Skeletal muscle tissue (tissue), 3 donors: ENCODE measurements at regions not wholly inside any gene's neighbourhood (a gene's known extent, or its start where the extent isn't known, plus 50 kb on each side); places are given as distances from the start of the nearest gene placed in this dataset.
"Not testable (repeated sequence)": the region's sequence is repeated elsewhere in the genome, so short reads cannot be mapped to it uniquely, and the experiment has no call there.

Source experiments
- H3K27ac ChIP-seq: one replicate; pipeline ENCODE4 v1.7.0; 2013; ENCODE audit warnings: mild to moderate bottlenecking, low read depth, low read length, inconsistent platforms
- H3K27me3 ChIP-seq, 3 donors: one replicate each; pipeline ENCODE4 v1.7.0; 2013; ENCODE audit warnings: low read length in 3 of 3; ENCODE audit not compliant: control insufficient read depth in 3 of 3, insufficient read depth in 3 of 3
- H3K36me3 ChIP-seq, 3 donors: one replicate each; pipeline ENCODE4 v1.7.0; 2013; ENCODE audit warnings: low read length in 3 of 3; ENCODE audit not compliant: control insufficient read depth in 3 of 3, insufficient read depth in 3 of 3
- H3K4me1 ChIP-seq, 3 donors: one replicate each; pipeline ENCODE4 v1.7.0; 2013; ENCODE audit warnings: low read length in 3 of 3, mild to moderate bottlenecking in 3 of 3; ENCODE audit not compliant: control insufficient read depth in 3 of 3, insufficient read depth in 3 of 3
- H3K4me3 ChIP-seq, 3 donors: one replicate each; pipeline ENCODE4 v1.7.0; 2013; ENCODE audit warnings: low read length in 3 of 3
- H3K9ac ChIP-seq, 3 donors: one replicate each; pipeline ENCODE4 v1.7.0; 2013; ENCODE audit warnings: low read length in 3 of 3, mild to moderate bottlenecking in 3 of 3, moderate library complexity in 2 of 3, low read depth in 1 of 3
- H3K9me3 ChIP-seq, 3 donors: one replicate each; pipeline ENCODE4 v1.7.0; 2013; ENCODE audit warnings: low read length in 3 of 3; ENCODE audit not compliant: control insufficient read depth in 3 of 3
- donor health status: Osteomylitis.

- Histone ChIP-seq H3K9ac (no peak overlapping the region), H3K9me3 (no peaks in the 10 kb centered on the region), H3K36me3 (no peaks in the 10 kb centered on the region), H3K4me3 (no peak overlapping the region), H3K27ac (no peak overlapping the region), H3K27me3 (no peaks in the 10 kb centered on the region), H3K4me1 (no peaks in the 10 kb centered on the region)
Measured at GRCh38 chr4:107380190-107380589, 339.8 kb downstream of the PAPSS1 start.

GRCh38 chr4:107379054-107379869 lies 340.8 kb downstream of the PAPSS1 start:
- no peaks in the 10 kb centered on the region for H3K36me3 ChIP-seq
- H3K27me3 ChIP-seq: no peaks in the 10 kb centered on the region
- H3K4me3 ChIP-seq: no peak overlapping the region
- no peaks in the 10 kb centered on the region for H3K4me1 ChIP-seq
- no peaks in the 10 kb centered on the region for H3K9me3 ChIP-seq
- H3K27ac ChIP-seq: no peak overlapping the region
- no peak overlapping the region for H3K9ac ChIP-seq

GRCh38 chr4:107376293-107376692 lies 340.2 kb upstream of the DKK2 start:
- Histone ChIP-seq H3K27ac (no peak overlapping the region), H3K9me3 (peaks cover 0 to 2% (median 0%) of the 10 kb centered on the region in 3 donors), H3K9ac (no peak overlapping the region)

GRCh38 chr4:107366900-107367299 lies 330.8 kb upstream of the DKK2 start:
- Histone ChIP-seq H3K4me3 (no peak overlapping the region), H3K9me3 (peaks cover 0 to 2% (median 0%) of the 10 kb centered on the region in 3 donors), H3K27me3 (no peaks in the 10 kb centered on the region), H3K4me1 (no peaks in the 10 kb centered on the region), H3K27ac (no peak overlapping the region), H3K9ac (no peak overlapping the region), H3K36me3 (no peaks in the 10 kb centered on the region)

More at GRCh38 chr4:107376293-107376692, 340.2 kb upstream of the DKK2 start:
- H3K4me3 ChIP-seq: no peak overlapping the region
- no peaks in the 10 kb centered on the region for H3K27me3 ChIP-seq
- no peaks in the 10 kb centered on the region for H3K4me1 ChIP-seq
- H3K36me3 ChIP-seq: no peaks in the 10 kb centered on the region

- H3K4me3 ChIP-seq: no peak overlapping the region
- H3K27me3 ChIP-seq: no peaks in the 10 kb centered on the region
- no peak overlapping the region for H3K9ac ChIP-seq
- no peak overlapping the region for H3K27ac ChIP-seq
- no peaks in the 10 kb centered on the region for H3K36me3 ChIP-seq
- no peaks in the 10 kb centered on the region for H3K4me1 ChIP-seq
- no peaks in the 10 kb centered on the region for H3K9me3 ChIP-seq
Measured at GRCh38 chr4:107366016-107366735, 330.1 kb upstream of the DKK2 start.

- no peaks in the 10 kb centered on the region for H3K27me3 ChIP-seq
- no peak overlapping the region for H3K4me3 ChIP-seq
- no peaks in the 10 kb centered on the region for H3K9me3 ChIP-seq
- no peaks in the 10 kb centered on the region for H3K4me1 ChIP-seq
- no peak overlapping the region for H3K9ac ChIP-seq
- no peak overlapping the region for H3K27ac ChIP-seq
- no peaks in the 10 kb centered on the region for H3K36me3 ChIP-seq
Measured at GRCh38 chr4:107363125-107363524, 327.0 kb upstream of the DKK2 start.

GRCh38 chr4:107359208-107359607 lies 323.1 kb upstream of the DKK2 start:
- no peak overlapping the region for H3K27ac ChIP-seq
- H3K27me3 ChIP-seq: no peaks in the 10 kb centered on the region
- no peaks in the 10 kb centered on the region for H3K36me3 ChIP-seq
- no peak overlapping the region for H3K9ac ChIP-seq
- H3K9me3 ChIP-seq: no peaks in the 10 kb centered on the region
- H3K4me1 ChIP-seq: no peaks in the 10 kb centered on the region
- no peak overlapping the region for H3K4me3 ChIP-seq

GRCh38 chr4:107354304-107354703 lies 318.2 kb upstream of the DKK2 start:
- not testable (repeated sequence) for H3K36me3 ChIP-seq, H3K27ac ChIP-seq, H3K4me3 ChIP-seq, H3K9ac ChIP-seq, H3K9me3 ChIP-seq, H3K27me3 ChIP-seq, H3K4me1 ChIP-seq

GRCh38 chr4:107351196-107351595 lies 315.1 kb upstream of the DKK2 start:
- Histone ChIP-seq H3K4me1 (no peaks in the 10 kb centered on the region), H3K27me3 (no peaks in the 10 kb centered on the region), H3K9me3 (no peaks in the 10 kb centered on the region), H3K9ac (no peak overlapping the region), H3K36me3 (no peaks in the 10 kb centered on the region), H3K27ac (no peak overlapping the region), H3K4me3 (no peak overlapping the region)

- H3K4me3 ChIP-seq: no peak overlapping the region
- no peaks in the 10 kb centered on the region for H3K27me3 ChIP-seq
- H3K27ac ChIP-seq: no peak overlapping the region
- H3K9me3 ChIP-seq: no peaks in the 10 kb centered on the region
- H3K4me1 ChIP-seq: no peaks in the 10 kb centered on the region
- H3K9ac ChIP-seq: no peak overlapping the region
- H3K36me3 ChIP-seq: no peaks in the 10 kb centered on the region
Measured at GRCh38 chr4:107349732-107350131, 313.6 kb upstream of the DKK2 start.
